SHP77 (cell line): ENCODE measurements at regions not wholly inside any gene's neighbourhood (a gene's known extent, or its start where the extent isn't known, plus 50 kb on each side); places are given as distances from the start of the nearest gene placed in this dataset.

Experiments used
- DNase-seq, 2 experiments: peaks; one replicate each; lab custom pipeline; 2025; lab: John Stamatoyannopoulos, UW

DNA sequence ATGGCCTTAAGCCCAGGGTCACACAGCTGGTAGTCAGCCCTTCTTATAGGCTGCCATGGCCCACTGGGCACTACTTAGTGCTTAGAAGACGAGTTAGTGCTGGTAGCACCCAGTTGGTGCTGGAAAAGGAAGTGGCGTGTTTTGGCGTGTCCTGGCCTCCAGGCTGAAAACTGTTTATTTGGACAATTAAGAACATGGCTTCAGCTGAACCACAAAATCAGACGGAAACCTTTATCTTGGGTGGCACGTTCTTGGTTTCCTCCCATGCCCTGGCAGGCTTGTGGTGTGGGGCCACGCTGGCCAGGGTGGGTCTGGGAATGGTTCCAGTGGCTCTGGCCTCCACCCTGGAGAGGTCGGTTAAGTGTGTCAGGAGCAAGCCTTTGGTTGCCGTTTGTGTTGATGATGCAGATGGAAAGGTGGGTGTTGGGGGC, 141.5 kb upstream of the HAAO start:
- no peak for DNase-seq

- DNase-seq = no peak
Observed at GRCh38 chr2:42932271-42933151, 140.1 kb upstream of the HAAO start.

DNA sequence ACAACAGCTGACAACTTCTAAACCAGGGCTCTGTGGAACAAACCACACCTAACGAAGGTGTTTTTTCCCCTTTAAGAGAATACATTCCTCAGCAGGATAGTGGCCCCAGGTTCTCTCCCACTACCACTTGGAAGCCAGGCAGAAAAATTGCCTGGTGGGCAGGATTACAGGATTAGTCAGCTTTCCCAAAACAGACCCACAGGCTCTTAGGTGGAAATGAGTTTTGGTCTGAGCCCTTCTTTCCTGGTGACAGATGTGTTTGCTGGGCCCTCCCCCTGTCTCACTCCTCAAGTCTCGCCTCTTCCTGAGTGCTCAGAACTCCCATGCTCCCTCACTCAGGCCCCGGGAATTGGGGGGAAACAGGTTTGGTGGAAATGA, 139.4 kb upstream of the HAAO start:
- no peak for DNase-seq

- peak in 1 of 2 experiments; percentile 23 for DNase-seq
Observed at GRCh38 chr2:42931146-42931817, 138.9 kb upstream of the HAAO start.

GRCh38 chr2:42930025-42930581, 137.7 kb upstream of the HAAO start:
- DNase-seq = peak; percentile 21 to 49

DNA sequence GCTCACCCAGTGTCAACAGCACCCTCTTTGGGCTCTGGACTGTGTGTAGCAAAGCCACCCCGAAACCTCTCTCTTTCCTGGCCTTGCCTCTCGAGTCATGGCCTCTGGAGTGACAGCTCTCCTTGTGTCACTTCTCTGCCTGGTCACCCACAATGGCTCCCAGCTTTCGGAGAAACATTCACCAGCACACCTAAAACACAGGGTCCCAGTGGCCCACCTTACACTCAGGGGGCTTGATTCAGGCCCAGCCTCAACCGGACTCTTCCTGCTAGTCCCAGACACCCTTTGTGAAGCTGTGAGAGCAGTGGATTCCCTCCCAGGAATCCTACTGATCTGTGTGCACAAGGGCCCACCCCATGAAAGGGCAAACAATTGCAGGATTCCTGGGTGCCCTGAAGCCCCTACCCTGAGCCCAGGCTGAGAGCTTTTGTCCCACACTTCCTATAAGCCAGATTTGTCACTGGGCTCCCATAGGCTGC, 137.2 kb upstream of the HAAO start:
- no peak for DNase-seq

DNA sequence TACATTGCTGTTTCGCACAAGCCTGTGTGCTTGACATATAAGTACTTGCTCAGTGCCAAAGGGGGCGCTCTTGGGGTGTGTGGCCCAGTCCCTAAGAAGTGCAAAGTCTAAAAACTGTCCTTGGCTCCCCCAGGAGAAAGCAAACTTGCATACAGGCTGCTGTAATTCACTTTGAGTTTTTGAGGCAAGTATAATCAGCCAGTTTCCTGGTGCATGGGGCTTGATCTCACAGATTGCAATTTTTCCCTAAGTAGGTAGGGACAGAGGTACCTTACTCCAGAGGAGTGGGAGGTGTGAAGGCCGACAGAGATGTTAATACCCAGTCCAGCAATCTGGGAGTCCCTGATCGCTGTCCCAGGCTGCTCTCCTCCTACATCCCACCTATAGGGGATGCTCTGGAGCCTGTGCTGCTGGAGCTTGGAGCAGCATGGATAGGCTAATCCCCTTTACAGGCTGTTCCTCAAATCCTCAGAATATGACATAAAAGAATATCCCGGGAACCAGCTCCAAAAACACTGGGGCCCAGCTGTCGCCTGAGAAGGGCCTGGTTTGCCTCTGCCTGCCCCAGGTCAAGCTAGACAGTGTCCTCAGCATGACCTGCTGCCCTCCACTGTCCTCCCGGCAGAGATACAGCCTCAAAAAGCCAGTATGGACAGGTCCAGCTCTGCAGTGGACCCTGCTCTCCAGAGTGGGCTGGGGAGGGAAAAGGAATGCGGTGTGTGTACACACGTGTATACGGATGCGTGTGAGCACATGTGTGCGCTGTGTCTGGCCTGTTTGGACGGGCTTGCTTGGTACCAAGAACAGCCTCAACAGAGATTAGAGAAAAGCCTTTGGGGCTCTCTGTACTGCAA, 136.5 kb upstream of the HAAO start:
- DNase-seq = peak in 1 of 2 experiments; percentile 42

- peak in 1 of 2 experiments; percentile 31 for DNase-seq
Observed at GRCh38 chr2:42928161-42928691, 135.8 kb upstream of the HAAO start.

GRCh38 chr2:42927334-42928160, 135.2 kb upstream of the HAAO start:
- DNase-seq = no peak

DNA sequence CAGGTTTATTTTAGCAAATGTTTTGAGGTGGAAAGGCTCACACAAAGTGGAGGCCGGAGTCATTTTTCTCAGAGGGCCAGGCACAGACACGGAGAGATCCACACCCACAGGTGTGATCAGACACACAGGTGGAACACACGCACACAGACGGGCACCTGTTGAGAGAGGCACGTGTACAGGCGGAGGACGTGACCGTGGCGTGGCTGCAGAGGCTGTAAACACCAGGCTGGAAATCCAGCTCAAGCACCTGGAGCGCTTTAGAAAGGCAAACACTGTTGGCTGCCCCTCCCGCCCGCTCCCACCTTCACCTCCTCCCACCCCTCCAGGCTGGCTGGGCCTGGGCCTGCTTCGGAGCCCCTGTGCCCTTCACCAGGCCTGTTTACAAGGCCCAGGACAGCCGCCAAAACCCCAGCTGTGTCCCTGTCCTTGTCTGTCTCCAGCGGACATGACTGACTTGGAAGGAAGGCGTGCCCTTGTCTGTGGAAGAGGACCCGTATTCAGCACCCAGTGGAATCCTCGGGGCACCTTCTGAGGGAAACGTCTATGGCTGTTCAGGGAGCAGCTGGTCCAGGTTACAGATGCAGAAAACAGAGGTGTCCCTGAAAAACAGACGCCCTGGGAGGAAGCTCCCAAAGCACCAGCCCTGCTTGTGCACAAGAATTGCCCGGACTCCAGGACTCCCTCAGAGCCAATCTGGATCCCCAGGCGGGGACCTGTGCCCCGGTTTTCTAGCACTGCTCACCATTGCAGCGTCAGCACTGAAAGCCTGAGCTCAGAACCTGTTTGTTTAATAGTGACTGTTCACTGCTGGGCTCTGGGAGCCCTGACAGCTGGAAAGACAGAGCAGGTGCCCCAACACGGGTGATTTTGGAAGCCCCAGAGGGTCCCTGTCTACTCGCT, 134.3 kb upstream of the HAAO start:
- DNase-seq = peak; percentile 61 to 73

GRCh38 chr2:42925742-42926433, 133.5 kb upstream of the HAAO start:
- DNase-seq = no peak

GRCh38 chr2:42924418-42924886, 132.1 kb upstream of the HAAO start:
- no peak for DNase-seq

DNA sequence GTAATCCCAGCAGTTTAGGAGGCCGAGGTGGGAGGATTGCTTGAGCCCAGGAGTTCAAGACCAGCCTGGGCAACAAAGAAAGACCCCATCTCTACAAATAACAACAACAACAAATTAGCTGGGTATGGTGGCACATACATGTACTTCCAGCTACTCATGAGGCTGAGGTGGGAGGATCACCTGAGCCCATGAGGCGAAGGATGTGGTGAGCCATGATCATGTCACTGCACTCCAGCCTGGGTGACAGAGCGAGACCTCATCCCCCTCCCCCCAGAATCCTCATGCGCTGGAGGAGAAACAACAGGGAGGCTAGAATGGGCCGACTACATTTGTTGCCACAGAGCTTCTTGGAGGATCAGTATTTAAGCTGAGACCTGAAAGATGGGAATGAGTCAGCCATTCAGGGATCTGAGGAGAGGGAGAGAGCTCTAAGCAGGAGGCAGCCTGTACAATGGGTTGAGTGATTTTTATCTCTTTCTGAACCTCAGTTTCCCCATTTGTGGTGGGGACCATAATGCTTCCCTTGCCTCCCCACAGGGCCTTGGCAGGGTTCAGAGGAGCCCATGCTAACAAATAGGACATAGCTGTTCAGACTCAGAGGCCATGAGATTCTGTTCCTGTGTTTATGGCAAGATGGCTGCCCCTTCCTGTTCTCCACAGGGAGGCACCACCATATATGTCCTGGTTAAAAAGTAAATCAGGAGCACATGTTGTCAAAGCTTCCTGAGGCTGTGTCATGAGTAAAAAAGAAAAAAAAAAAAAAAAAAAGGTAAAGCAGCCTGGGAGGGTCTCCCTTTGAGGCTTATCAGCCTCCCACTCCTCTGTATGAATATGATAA, 131.4 kb upstream of the HAAO start:
- no peak for DNase-seq

DNA sequence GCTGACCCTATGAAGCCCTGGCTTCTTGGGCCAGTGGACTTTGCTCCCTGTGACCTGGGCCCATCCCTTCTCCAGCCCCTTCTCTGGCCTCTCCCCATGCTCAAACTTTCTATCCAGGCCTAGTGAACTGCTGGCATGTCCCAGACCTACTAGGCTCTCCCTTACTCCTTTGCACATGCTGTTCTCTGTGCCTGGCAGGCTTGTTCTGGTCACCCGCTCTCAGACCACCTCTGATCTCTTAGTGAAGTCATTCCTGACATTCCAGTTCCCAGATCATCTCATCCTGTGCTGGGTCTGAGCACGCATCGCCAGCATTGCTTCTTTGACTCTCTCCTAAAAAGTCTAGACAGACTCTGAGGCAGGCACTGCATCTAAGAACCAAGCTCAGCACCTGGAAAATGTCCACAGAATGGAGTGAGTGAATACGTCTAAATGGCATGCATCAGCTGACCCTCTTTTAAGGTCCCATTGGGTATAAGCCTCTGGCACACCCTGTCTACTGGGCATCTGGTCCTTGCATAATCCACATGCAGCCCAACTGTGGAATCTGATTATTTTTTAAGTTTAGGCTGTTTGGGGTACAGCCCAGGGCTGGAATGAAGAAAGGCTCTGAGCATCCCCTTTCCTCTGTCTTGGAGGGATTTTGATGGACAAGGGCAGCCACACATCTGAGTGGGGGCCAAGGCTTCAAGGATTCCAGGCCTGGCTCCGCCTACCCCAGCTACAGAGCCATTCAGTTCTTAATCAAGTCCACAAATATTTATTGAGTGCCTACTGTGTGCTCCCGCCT, 130.6 kb upstream of the HAAO start:
- DNase-seq = no peak

DNA sequence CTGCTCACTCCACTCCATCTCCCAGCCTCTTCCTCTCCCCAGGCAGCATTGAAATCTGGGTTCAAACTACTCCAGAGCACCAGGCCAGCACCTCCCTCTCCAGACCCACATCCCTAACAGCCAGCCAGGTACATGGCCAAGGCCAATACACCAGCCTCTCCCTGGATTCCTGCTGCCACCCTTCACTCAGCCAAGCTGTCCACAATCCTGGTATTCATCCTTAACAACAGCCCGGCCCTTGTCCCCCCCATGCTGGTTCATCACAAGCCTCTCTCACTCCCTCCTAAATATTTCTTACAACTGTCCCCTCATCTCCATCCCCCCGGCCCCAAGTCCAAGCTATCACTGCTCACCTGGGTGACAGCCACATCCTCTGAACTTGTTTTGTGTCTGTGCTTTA, 129.9 kb upstream of the HAAO start:
- DNase-seq = no peak

- no peak for DNase-seq
Observed at GRCh38 chr2:42921721-42922120, 129.3 kb upstream of the HAAO start.

DNA sequence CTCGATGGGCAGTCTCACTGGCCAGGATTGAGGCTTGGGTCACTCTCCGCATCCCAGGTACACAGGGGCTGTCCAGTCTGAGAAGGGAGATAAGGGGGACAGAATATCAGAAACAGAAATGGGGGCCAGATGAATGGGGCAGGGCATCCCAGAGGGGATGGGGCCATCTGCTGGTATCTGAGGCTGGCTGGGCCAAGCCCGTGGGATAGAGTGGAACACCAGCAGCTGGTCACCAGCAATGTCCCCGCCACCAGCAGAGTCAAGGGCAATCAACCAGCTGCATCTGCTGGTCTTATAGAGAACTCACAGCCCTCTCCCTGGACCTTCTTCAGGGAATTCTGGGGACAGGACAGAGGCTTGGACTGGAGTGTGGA, 128.8 kb upstream of the HAAO start:
- DNase-seq = no peak
